Mucosa of rectum (tissue), 2 donors: ENCODE measurements at regions not wholly inside any gene's neighbourhood (a gene's known extent, or its start where the extent isn't known, plus 50 kb on each side); places are given as distances from the start of the nearest gene placed in this dataset.
"Not testable (repeated sequence)": the region's sequence is repeated elsewhere in the genome, so short reads cannot be mapped to it uniquely, and the experiment has no call there.

Source experiments
- H3K27ac ChIP-seq, 2 donors: one replicate each; pipeline ENCODE4 v1.7.0; 2013; ENCODE audit warnings: inconsistent platforms in 2 of 2, low read depth in 2 of 2, low read length in 2 of 2
- H3K27me3 ChIP-seq, 2 donors: one replicate each; pipeline ENCODE4 v1.7.0; 2013; ENCODE audit warnings: low read length in 2 of 2; ENCODE audit not compliant: control insufficient read depth in 2 of 2, insufficient read depth in 2 of 2
- H3K36me3 ChIP-seq, 2 donors: one replicate each; pipeline ENCODE4 v1.7.0; 2013; ENCODE audit warnings: low read length in 2 of 2; ENCODE audit not compliant: control insufficient read depth in 2 of 2, insufficient read depth in 2 of 2
- H3K4me1 ChIP-seq, 2 donors: one replicate each; pipeline ENCODE4 v1.7.0; 2013; ENCODE audit warnings: low read length in 2 of 2, mild to moderate bottlenecking in 1 of 2; ENCODE audit not compliant: control insufficient read depth in 2 of 2, insufficient read depth in 2 of 2
- H3K4me3 ChIP-seq, 2 donors: one replicate each; pipeline ENCODE4 v1.7.0; 2013; ENCODE audit warnings: low read length in 2 of 2
- H3K9ac ChIP-seq, 2 donors: one replicate each; pipeline ENCODE4 v1.7.0; 2013; ENCODE audit warnings: low read length in 2 of 2, low read depth in 1 of 2, mild to moderate bottlenecking in 1 of 2
- H3K9me3 ChIP-seq, 2 donors: one replicate each; pipeline ENCODE4 v1.7.0; 2013; ENCODE audit warnings: low read length in 2 of 2; ENCODE audit not compliant: control insufficient read depth in 2 of 2
- donor health status: healthy.
- donor health status: Normal muscosa, but diverticular disease.

- Histone ChIP-seq H3K27me3 (no peaks in the 10 kb centered on the region), H3K9me3 (peaks cover 0 to 2% of the 10 kb centered on the region in 2 donors), H3K9ac (no peak overlapping the region), H3K36me3 (no peaks in the 10 kb centered on the region), H3K4me1 (no peaks in the 10 kb centered on the region), H3K4me3 (no peak overlapping the region), H3K27ac (no peak overlapping the region)
Measured at GRCh38 chr6:48695872-48696271, 584.9 kb upstream of the PTCHD4 start.

GRCh38 chr6:48691420-48691819 is 580.4 kb upstream of the PTCHD4 start:
- Histone ChIP-seq H3K27ac (no peak overlapping the region), H3K4me1 (no peaks in the 10 kb centered on the region), H3K9me3 (no peaks in the 10 kb centered on the region), H3K27me3 (no peaks in the 10 kb centered on the region), H3K36me3 (no peaks in the 10 kb centered on the region), H3K4me3 (no peak overlapping the region), H3K9ac (no peak overlapping the region)

- H3K27ac ChIP-seq, result no peak overlapping the region
- H3K4me1 ChIP-seq, result no peaks in the 10 kb centered on the region
- no peaks in the 10 kb centered on the region for H3K27me3 ChIP-seq
- no peaks in the 10 kb centered on the region for H3K36me3 ChIP-seq
- no peaks in the 10 kb centered on the region for H3K9me3 ChIP-seq
- H3K9ac ChIP-seq, result no peak overlapping the region
- H3K4me3 ChIP-seq, result no peak overlapping the region
Measured at GRCh38 chr6:48689498-48689897, 578.5 kb upstream of the PTCHD4 start.

GRCh38 chr6:48678390-48678789 is 567.4 kb upstream of the PTCHD4 start:
- no peaks in the 10 kb centered on the region for H3K36me3 ChIP-seq
- no peak overlapping the region for H3K4me3 ChIP-seq
- H3K9me3 ChIP-seq, result no peaks in the 10 kb centered on the region
- no peaks in the 10 kb centered on the region for H3K27me3 ChIP-seq
- H3K27ac ChIP-seq, result no peak overlapping the region
- no peaks in the 10 kb centered on the region for H3K4me1 ChIP-seq
- no peak overlapping the region for H3K9ac ChIP-seq

- Histone ChIP-seq H3K4me3 (no peak overlapping the region), H3K4me1 (no peaks in the 10 kb centered on the region), H3K36me3 (no peaks in the 10 kb centered on the region), H3K9me3 (no peaks in the 10 kb centered on the region), H3K27me3 (no peaks in the 10 kb centered on the region), H3K27ac (no peak overlapping the region), H3K9ac (no peak overlapping the region)
Measured at GRCh38 chr6:48671505-48671904, 560.5 kb upstream of the PTCHD4 start.

GRCh38 chr6:48670546-48670945 is 559.5 kb upstream of the PTCHD4 start:
- Histone ChIP-seq H3K9ac (no peak overlapping the region), H3K4me3 (no peak overlapping the region)

GRCh38 chr6:48667797-48668196 is 556.8 kb upstream of the PTCHD4 start:
- Histone ChIP-seq H3K4me3 (no peak overlapping the region), H3K9ac (no peak overlapping the region), H3K4me1 (no peaks in the 10 kb centered on the region), H3K27ac (no peak overlapping the region), H3K36me3 (no peaks in the 10 kb centered on the region), H3K27me3 (no peaks in the 10 kb centered on the region), H3K9me3 (no peaks in the 10 kb centered on the region)

More at GRCh38 chr6:48670546-48670945, 559.5 kb upstream of the PTCHD4 start:
- no peaks in the 10 kb centered on the region for H3K4me1 ChIP-seq
- H3K9me3 ChIP-seq, result no peaks in the 10 kb centered on the region
- H3K36me3 ChIP-seq, result no peaks in the 10 kb centered on the region
- no peaks in the 10 kb centered on the region for H3K27me3 ChIP-seq
- H3K27ac ChIP-seq, result no peak overlapping the region

- no peaks in the 10 kb centered on the region for H3K27me3 ChIP-seq
- H3K4me1 ChIP-seq, result no peaks in the 10 kb centered on the region
- H3K27ac ChIP-seq, result no peak overlapping the region
Measured at GRCh38 chr6:48664826-48665225, 553.8 kb upstream of the PTCHD4 start.

GRCh38 chr6:48658915-48659314 is 547.9 kb upstream of the PTCHD4 start:
- no peaks in the 10 kb centered on the region for H3K9me3 ChIP-seq
- H3K27ac ChIP-seq, result no peak overlapping the region
- H3K36me3 ChIP-seq, result no peaks in the 10 kb centered on the region
- H3K4me3 ChIP-seq, result no peak overlapping the region
- no peaks in the 10 kb centered on the region for H3K27me3 ChIP-seq
- no peak overlapping the region for H3K9ac ChIP-seq
- no peaks in the 10 kb centered on the region for H3K4me1 ChIP-seq

More at GRCh38 chr6:48664826-48665225, 553.8 kb upstream of the PTCHD4 start:
- no peak overlapping the region for H3K9ac ChIP-seq
- no peaks in the 10 kb centered on the region for H3K36me3 ChIP-seq
- H3K4me3 ChIP-seq, result no peak overlapping the region
- H3K9me3 ChIP-seq, result no peaks in the 10 kb centered on the region

GRCh38 chr6:48641544-48641943 is 530.5 kb upstream of the PTCHD4 start:
- Histone ChIP-seq H3K36me3 (no peaks in the 10 kb centered on the region), H3K27ac (no peak overlapping the region), H3K4me3 (no peak overlapping the region), H3K9me3 (no peaks in the 10 kb centered on the region), H3K27me3 (no peaks in the 10 kb centered on the region), H3K4me1 (no peaks in the 10 kb centered on the region), H3K9ac (no peak overlapping the region)

- H3K36me3 ChIP-seq, H3K27ac ChIP-seq, H3K4me1 ChIP-seq, H3K9ac ChIP-seq, H3K4me3 ChIP-seq, H3K27me3 ChIP-seq, H3K9me3 ChIP-seq: not testable (repeated sequence)
Measured at GRCh38 chr6:48638796-48639195, 527.8 kb upstream of the PTCHD4 start.
